ENCODE measurements at regions not wholly inside any gene's neighbourhood (a gene's known extent, or its start where the extent isn't known, plus 50 kb on each side); places are given as distances from the start of the nearest gene placed in this dataset.
A peak's percentile ranks its signal among the peaks of the same experiment; 100 is the strongest.

DNA sequence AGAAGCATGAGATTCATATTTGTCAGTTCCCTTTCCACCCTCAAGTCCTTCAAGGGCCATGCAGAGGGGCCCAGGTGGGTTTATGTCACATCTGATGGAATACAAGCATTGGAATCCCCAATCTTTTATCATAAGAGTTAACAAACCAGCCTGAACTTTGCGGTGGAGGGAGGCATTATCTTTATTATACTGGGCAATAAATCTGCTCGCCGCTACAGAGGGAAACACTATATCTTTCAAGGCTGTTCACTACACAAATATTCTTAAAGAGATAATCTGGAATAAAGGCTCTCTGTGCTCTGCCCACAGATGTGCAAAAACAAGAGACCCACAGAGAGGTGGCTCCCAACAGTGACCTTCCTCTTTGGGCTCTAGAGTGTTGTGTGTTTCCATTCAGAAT lies 153.6 kb upstream of the PLEKHA5 start:
- DNase-seq, result no peak

DNA sequence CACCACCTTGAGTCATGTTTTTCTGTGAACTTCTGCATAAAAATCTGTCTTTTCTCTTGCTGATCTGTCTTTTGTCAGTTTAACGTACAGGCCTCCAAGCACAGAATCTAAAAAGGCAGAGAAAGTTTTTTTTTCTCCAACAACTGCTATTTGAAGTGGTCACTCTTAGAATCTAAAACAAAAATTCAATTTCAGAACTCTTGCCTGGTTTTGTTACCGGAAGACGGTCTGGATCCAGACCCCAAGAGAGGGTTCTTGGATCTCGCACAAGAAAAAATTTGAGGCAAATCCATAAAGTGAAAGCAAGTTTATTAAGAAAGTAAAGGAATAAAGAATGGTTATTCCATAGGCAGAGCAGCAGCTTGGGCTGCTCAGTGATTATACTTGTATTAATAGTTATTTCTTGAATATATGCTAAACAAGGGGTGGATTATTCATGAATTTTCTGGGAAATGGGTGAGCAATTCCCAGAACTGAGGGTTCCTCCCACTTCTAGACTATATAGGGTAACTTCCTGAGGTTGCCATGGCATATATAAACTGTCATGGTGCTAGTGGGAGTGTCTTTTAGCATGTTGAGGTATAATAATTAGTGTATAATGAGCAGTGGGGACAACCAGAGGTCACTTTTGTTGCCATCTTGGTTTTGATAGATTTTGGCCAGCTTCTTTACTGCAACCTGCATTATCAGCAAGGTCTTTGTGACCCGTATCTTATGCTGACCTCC lies 150.0 kb upstream of the PLEKHA5 start:
- no peak for DNase-seq

DNA sequence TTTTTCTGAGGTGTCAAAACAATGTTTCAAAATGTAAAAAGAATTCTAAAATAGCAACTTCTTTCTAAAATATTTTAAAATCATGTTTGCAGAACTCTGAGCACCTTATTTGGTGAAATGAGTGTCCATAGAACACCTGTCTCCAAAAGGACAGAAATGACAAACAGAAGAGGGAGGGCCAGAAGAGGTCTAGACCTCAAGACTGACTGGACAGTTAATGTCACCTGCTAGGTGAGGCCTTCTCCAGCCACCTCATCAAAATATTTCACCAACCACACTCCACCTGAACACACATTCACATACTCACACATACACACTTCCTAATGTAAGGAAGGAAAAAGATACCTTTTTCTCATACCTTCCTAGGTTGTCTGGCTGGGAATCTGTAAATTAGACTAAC lies 147.8 kb upstream of the PLEKHA5 start:
- no peak for DNase-seq

DNA sequence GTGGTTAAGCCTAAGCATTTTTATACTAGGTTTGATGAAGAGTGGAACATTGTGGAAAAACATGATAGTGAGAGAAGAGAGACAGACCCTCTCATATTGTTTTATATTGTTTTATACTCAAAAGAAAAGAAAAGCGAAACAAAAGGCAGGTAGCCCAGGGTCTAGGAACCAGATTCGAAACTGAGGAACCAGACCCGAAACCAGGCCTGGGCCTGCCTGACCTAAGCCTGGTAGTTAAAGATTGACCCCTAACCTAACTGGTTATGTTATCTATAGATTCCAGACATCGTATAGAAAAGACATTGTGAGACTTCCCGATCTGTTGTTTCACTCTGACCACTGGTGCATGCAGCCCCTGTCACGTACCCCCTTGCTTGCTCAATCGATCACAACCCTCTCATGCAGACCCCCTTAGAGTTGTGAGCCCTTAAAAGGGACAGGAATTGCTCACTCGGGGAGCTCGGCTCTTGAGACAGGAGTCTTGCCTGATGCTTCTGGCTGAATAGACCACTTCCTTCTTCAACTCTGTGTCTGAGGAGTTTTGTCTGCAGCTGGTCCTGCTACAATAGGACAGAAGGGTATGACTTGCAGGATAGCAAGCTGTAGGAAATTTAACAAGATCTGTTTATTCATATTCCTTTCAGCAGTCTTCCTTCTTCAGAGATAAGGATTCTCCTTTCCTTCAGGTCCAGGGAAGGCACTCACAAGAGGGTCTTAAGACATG lies 147.1 kb upstream of the PLEKHA5 start:
- DNase-seq, result no peak

DNA sequence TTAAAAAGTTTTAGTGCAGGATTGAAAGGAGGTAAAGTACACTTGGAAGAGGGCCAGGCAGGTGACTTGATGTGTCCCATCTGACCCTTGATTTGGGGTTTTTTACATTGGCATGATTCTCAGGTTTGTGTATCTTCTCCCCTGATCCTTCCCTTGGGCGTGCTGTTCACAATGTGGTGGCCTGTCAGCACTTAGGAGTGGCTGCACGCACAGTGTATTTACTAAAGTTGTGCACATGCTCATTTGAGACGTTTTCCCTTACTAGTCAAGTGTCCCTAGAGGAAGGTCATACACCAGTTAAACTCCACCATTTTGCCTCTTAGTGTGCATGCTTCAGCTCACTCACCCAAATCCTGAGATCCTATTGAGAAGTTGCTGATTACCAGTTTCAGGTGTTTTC lies 145.7 kb upstream of the PLEKHA5 start:
- no peak for DNase-seq

DNA sequence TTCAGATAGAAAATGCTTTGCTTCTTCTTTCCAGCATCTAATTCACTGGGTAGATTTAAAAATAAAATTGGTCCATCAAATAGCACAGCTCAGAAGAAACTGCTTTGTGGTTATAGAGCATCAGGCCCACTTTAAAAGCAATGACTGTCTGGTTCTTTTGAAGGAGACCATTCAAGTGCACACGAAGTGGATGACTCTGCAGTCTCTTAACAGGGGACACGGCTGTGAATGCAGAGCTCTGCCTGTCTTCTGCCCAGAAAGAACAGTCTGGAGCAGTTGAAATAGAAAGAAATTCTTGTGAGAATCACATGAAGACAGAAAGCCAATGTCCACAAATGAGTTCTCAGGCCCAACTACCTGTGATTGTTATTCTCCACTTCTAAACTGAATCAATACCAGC lies 138.7 kb upstream of the PLEKHA5 start:
- no peak for DNase-seq

DNA sequence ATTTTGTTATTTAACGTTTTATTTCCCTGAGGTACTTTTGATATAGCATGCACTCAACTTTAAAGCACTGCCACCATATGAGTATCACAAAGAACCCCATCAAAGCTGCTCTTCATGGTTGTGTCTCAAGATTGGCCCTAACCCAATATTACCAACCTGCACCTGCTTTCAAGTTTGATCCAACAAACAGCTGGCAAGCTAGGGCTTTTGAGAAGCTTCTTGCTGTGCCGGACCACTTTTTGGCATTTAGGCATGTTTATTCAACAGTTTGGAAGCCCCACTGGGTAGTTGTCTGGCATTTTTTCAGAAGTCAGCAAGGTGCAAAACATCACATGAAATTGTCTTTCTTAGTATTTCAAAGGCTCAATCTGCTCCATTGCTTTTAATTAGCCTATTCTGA lies 137.2 kb upstream of the PLEKHA5 start:
- DNase-seq, result peak; percentile 82

DNA sequence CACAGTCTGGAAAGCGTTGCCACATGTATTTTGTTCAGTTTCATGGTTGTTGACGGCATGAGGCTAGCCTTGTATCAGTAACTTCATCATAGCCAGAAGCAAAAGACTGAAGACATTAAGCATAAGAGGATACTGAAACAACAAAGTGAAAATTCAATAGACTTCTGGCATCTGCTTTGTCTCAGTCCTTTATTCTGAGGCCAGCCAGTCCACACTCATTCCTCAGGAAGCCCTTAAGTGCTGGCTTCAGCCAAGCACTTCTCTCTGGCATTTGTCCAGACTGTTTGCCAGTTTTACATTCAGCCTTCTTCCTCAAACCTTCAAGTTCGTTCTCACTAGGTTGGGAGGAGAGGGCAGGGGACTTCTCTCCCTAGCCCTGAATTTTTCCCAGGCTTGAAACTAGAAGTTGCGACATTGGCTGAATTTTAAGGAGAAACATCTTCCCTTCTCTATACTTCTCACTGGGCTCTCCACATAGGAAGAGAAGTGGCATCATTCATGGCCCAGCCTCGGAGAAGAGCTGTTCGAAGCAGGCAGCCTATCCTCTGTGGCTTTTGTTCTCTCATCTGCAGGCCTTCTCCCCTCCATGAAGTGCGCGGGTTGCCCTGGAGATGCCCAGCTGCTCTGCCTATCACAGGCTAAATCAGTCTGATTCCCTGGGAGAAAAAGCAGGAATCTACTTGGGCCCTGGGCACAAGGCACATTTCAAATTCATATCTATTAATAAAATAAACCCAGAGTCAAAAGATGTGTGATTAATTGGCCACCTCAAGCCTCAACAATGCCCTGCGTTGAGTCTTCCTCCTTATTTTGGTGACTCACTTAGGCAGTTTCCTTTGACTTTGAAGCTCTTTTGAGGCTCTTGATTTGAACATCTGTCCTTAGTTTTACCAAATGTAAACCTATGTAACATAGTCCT lies 130.9 kb upstream of the PLEKHA5 start:
- peak; percentile 12 for DNase-seq

DNA sequence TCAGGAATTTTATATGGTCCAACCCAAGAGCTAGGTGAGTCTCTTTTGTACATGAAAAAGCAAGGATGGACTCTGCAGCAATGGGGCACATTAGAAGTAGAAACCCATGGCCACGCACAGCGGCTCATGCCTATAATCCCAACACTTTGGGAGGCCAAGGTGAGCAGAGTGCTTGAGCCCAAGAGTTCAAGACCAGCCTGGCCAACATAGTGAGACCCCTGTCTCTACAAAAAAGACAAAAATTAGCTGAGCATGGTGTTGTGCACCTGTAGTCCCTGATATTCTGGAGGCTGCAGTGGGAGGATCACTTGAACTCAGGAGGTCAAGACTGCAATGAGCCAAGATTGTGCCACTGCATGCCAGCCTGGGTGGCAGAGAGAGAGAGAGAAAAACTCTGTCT lies 128.7 kb upstream of the PLEKHA5 start:
- DNase-seq, result no peak

DNA sequence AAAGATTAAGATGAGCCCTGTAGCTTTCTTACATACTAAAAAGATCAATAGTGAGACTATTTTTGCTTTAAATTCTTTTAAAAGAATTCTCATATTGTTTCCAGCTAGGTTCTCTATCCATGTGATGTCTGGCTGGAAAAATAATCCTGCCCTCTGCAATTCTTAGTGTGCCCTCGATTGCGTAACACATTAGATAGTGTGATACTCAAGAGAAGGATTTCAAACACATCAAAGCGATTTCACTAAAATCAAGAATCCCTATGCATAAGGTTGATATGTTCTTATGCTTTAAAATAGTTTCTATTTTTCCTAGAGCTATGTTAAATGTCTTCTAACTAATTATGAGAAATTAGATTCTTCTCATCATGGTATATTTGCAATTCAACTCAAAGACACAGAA lies 127.3 kb upstream of the PLEKHA5 start:
- DNase-seq, result no peak

DNA sequence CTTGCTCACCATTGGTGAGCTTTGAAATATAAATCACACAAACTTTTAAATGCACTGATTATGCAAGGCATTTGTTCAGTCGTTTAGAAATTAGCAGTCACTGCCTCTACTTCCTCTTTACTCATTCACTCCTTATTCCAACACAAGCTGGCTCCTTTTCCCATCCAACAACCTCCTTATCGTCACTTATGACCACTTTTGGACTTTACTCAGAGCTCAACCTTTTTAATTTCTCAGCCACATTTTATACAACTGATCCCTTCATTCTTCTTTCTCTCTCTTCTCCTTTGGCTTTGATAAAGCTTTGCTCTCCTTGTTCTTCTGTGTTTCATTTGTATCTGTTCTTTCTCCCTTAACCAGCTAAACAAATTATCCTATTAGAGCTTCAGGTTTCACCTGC lies 126.4 kb upstream of the PLEKHA5 start:
- DNase-seq, result no peak

DNA sequence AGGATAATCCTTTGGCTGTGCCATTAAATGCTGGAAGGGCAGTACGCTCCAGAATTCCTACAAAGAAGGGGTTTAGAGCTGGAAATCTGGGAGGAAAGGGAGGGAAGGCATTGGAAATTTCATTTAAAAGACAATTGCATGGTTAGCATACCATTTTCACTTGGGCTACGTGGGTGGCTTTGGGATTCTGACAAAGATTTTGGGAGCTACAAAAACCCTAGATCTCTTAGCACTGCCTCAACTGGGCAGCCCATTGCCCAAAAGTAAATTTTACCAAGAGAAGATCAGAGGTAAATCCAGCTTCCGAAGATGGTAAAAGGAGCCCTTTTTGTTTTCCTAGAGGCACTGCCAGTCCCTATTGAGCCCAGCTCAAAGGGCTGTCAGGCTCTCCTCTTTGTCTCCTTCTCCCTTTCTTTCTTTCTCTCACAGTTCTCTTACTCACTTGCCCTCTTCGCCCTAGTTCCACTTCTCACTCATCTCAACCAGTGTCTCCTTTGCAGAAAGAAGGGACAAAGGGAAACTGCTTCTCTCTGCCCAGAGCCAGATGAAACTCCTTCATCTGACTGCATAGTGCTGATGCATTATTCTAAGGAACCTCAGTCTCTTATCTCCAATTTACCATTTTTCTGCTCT lies 125.4 kb upstream of the PLEKHA5 start:
- no peak for DNase-seq

DNA sequence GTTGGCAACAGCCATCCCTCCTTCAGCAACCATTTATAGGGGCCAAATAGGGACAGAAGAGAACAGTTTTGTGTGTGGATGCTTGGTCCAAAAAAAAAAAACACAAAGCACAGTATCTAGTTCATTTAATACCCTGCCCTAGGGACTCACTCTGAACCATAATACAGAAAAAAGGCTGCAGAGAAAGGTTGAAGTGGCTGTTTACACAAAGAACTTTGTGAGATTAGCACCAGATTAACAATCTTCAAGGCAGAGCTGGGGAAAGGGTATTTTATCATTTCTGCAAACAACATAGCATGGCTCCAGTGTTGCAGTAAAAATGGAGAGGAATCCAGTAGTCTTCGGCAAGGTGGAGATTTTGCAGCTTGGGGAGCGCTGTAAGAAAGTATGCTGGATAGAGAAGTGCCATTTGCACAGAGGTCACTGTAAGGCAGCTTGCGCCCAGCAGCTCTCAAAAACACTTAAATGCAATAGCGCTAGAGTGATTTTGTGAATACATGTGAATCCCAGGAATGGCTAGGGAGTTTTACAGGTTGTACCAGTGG lies 124.2 kb upstream of the PLEKHA5 start:
- DNase-seq, result no peak

DNA sequence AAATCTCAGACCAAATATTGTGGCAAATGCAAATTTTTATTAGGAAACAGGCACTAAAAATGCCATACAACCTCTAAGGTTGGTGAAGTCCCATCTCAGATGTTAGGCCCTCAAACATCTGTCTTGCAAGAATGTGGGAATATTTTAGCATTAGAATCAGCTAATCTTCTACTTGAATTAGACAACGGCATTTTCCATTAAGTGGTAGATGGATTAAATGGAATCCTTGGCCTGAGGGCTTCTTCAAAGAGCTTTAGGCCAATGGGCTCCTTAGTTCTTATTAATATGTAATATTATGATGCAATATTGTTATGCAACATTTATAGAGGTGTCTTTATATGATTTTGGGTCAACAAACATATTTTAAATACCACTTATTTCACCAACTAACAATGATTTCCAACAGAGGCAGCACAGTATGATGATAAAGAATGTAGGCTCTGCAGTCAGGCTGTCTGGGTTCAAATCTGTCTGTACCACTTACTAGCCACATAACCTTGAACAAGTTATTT lies 122.9 kb upstream of the PLEKHA5 start:
- DNase-seq, result no peak

DNA sequence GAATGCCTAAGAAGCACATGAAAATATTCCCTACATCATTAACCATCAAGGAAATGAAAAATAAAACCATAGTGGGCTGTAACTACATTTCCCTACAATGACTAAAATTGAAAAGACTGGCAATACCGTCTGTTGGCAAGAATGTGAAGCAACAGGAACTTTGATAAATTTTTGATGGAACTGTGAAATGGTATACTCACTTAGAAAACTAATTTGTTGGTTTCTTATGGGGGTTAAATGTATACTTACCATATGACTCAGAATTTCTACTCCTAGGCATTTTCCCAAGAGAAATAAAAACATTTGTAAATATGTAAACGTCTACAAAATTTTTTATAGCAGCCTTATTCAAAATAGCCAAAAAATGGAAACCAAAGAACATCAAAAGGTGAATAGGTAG lies 121.4 kb upstream of the PLEKHA5 start:
- DNase-seq, result no peak

DNA sequence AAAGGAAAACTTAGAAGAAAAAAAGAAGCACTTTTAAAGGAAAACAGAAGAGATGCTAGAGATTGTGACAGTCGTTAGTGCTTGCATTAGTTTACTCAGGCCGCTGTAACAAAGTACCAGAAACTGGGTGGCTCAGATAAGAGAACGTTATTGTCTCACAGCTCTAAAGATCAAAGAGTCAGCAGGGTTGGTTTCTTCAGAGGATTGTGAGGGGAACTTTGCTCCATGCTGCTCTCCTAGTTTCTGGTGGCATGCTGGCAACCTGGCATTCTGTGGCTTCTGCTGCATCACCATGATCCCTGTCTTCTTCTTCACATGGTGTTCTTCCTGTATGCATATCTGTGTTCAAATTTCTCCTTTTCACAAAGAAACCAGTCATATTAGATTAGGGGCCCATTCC lies 119.4 kb upstream of the PLEKHA5 start:
- no peak for DNase-seq

DNA sequence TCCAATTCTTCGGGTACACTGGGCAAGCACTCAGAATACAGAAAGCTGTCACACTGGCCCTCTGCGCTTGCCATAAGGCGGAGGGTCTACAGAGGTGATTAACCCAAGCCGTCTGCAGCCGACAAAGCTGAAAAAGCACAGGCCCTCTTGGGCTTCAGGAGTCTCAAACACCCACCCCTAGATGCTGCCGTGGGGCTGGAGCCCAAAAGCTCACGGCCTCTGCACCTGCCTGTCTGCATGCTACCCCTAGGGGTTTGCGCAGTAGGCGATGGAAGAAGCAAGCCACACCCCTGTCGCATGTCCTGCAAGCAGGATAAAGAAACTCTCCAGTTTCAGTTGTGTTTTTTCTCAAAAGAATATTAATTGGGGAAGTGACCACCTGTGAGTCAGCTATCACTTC lies 118.8 kb upstream of the PLEKHA5 start:
- no peak for DNase-seq

DNA sequence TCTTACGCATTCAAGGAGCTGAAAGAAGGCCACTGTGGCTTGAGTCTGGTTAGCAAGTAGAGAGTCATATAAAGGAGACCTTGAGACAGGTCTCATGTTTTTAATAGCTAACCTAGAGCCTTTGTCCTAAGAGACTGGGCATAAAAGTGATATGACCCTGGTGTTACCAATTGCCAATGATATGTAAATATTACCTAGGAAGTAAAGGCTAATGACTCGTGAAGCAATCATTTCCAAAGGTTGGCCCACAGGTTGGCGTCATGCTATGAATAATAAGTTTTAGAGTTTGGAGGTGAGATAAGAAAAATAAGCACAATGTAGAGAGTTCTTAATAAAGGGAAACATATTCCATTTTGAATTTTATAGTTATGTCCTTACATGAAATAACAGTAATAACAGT lies 116.6 kb upstream of the PLEKHA5 start:
- no peak for DNase-seq

DNA sequence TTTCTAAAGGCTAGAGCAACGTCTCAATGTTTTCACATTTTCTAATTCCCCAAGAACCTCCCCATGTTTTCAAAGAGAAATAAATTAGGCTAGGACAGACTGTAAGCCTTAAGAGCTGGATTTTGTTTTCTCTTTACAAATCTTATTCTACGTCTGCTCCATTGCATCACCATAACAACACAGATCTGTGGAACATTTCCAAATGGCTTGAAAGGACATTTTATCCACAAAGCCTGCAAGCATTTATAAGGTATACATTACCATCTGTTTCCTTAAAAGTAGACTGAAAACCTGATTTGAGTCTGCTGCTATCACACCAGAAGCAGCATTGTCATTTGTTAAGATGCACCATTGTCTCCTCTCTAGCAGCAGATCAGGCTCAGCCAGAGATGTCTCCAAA lies 115.3 kb upstream of the PLEKHA5 start:
- no peak for DNase-seq

DNA sequence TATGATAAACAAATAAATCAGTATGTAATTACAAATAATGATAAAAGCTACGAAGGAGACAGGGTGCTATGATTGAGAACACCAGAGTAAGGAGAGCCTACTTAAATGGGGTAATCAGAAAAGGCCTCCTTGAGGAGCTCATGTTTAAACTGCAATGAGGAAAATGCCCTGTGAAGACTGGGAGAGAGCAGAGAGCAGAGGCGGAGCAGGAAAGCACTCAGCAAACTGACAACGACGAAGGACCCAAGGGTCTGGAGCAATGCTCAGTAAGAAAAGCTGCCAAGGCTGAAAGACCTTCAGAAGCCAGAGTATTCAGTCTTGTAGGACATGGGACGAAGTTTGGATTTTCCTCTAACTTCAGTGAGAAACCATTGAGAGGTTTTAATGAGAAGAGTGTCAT lies 114.2 kb upstream of the PLEKHA5 start:
- DNase-seq, result no peak

DNA sequence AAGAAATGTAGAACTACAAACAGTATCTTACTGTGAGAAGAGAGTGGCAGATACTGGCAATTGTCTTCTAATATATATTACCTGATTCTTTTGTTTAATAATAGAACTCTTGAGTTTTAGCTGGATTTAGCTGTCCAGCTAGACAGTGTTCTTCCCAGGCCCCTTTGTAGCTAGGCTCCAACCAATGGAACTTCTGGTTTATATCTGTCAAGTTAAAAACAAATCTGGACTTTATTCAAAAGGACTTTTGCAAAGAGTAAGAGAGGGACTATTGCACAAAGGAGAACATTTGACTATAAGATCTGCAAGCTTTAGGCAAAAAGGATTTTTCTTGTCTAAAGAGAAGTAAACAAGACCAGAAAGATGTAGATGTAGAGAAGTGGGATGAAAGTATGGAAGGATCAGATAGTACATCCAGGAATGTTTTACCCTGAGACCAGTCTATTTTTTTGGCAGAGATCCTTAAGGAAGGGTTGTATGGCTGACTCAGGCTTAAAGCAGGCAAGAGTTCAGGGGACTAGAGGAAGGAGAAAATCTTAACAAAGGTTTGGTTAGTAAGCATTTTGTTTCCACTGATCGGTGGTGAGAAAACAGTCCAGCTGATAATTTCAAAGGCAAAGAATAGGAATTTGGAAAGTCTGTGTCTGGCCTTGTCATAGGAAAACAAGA lies 111.1 kb upstream of the PLEKHA5 start:
- no peak for DNase-seq

DNA sequence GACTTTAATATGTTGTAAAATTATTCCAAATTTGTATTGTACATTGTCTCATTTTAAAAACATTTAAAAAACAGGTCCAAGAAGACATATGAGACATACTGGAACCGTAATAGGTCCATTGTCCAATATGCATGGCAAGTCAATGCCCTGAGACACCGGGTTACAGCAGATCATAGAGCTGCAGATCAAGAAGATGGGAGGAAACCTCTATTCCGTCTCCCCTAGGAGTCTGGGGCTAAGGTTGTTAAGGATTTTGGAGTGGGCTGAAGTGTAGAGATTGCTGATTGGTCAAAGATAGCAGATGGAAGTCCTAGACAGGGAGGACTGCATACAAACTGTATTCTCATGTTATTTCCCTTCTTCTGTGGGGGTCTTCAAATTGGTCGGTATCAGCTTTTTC lies 108.3 kb upstream of the PLEKHA5 start:
- no peak for DNase-seq
